IPS-20b (cell line): ENCODE measurements at regions not wholly inside any gene's neighbourhood (a gene's known extent, or its start where the extent isn't known, plus 50 kb on each side); places are given as distances from the start of the nearest gene placed in this dataset.

Experiments used
- H3K27ac ChIP-seq: one replicate; pipeline ENCODE4 v1.5.1; 2013; ENCODE audit warnings: low read length
- H3K27me3 ChIP-seq: 2 replicates; pipeline ENCODE4 v1.6.1; 2013; ENCODE audit warnings: mild to moderate bottlenecking, low read length, inconsistent platforms; ENCODE audit not compliant: insufficient read depth
- H3K36me3 ChIP-seq: 2 replicates; pipeline ENCODE4 v1.6.1; 2013; ENCODE audit warnings: low read depth, mild to moderate bottlenecking, inconsistent platforms, low read length, moderate library complexity; ENCODE audit not compliant: insufficient read depth
- H3K4me1 ChIP-seq: 2 replicates; pipeline ENCODE4 v1.6.1; 2013; ENCODE audit warnings: mild to moderate bottlenecking, control low read depth, inconsistent platforms, low read length, moderate library complexity; ENCODE audit not compliant: insufficient read depth
- H3K4me3 ChIP-seq: 2 replicates; pipeline ENCODE4 v1.5.1; 2013; ENCODE audit warnings: mild to moderate bottlenecking, low read length, inconsistent platforms
- H3K9ac ChIP-seq: 2 replicates; pipeline ENCODE4 v1.6.1; 2013; ENCODE audit warnings: low read depth, mild to moderate bottlenecking, inconsistent platforms, low read length, moderate library complexity
- H3K9me3 ChIP-seq: 2 replicates; pipeline ENCODE4 v1.6.1; 2013; ENCODE audit warnings: mild to moderate bottlenecking, low read depth, low read length, inconsistent platforms; ENCODE audit not compliant: insufficient read depth

DNA sequence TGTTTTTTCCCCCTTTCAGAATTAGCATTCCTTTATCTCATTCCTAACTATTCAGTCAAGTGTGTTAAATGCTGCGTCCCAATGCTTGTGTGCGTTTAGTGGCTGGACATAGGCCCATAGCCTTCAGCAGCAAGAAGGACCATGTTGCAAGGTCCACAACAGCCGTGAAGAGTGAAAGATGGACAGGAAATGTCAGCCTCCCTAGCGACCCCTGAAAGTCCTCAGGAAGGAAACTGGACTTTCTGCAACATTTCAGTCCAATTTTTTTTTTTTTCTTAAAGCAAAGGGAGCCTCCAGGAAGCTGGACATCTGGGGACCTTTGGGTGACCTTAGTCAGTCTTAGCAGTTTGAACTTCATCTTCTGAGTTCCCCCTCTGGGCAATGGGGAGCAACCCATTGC, 550.7 kb upstream of the MGMT start:
- H3K4me1 ChIP-seq, result no peaks in the 10 kb centered on the region
- no peaks in the 10 kb centered on the region for H3K9me3 ChIP-seq
- no peaks in the 10 kb centered on the region for H3K36me3 ChIP-seq
- H3K27me3 ChIP-seq, result no peaks in the 10 kb centered on the region
- H3K4me3 ChIP-seq, result no peak overlapping the region
- no peak overlapping the region for H3K9ac ChIP-seq
- H3K27ac ChIP-seq, result no peak overlapping the region

- H3K4me3 ChIP-seq, result no peak overlapping the region
- no peaks in the 10 kb centered on the region; the same call in 1 of the 2 replicates for H3K27me3 ChIP-seq
- no peaks in the 10 kb centered on the region; the same call in 1 of the 2 replicates for H3K4me1 ChIP-seq
- no peaks in the 10 kb centered on the region for H3K9me3 ChIP-seq
- H3K27ac ChIP-seq, result no peak overlapping the region
- H3K9ac ChIP-seq, result no peak overlapping the region
- no peaks in the 10 kb centered on the region for H3K36me3 ChIP-seq
Observed at GRCh38 chr10:128921389-128922022, 545.5 kb upstream of the MGMT start.

GRCh38 chr10:128922172-128922571, 544.9 kb upstream of the MGMT start:
- no peak overlapping the region for H3K27ac ChIP-seq
- no peaks in the 10 kb centered on the region; the same call in 1 of the 2 replicates for H3K27me3 ChIP-seq
- no peak overlapping the region for H3K4me3 ChIP-seq
- H3K9ac ChIP-seq, result no peak overlapping the region
- H3K4me1 ChIP-seq, result no peaks in the 10 kb centered on the region; the same call in 1 of the 2 replicates
- no peaks in the 10 kb centered on the region for H3K9me3 ChIP-seq
- H3K36me3 ChIP-seq, result no peaks in the 10 kb centered on the region

GRCh38 chr10:128922619-128923196, 544.3 kb upstream of the MGMT start:
- no peaks in the 10 kb centered on the region; the same call in 1 of the 2 replicates for H3K27me3 ChIP-seq
- no peaks in the 10 kb centered on the region; the same call in 1 of the 2 replicates for H3K4me1 ChIP-seq
- H3K27ac ChIP-seq, result no peak overlapping the region
- no peak overlapping the region for H3K4me3 ChIP-seq
- H3K36me3 ChIP-seq, result no peaks in the 10 kb centered on the region
- H3K9ac ChIP-seq, result no peak overlapping the region
- no peaks in the 10 kb centered on the region for H3K9me3 ChIP-seq

- Histone ChIP-seq H3K9ac (no peak overlapping the region), H3K27ac (no peak overlapping the region), H3K4me3 (no peak overlapping the region), H3K9me3 (no peaks in the 10 kb centered on the region), H3K36me3 (no peaks in the 10 kb centered on the region), H3K27me3 (no peaks in the 10 kb centered on the region; the same call in 1 of the 2 replicates), H3K4me1 (no peaks in the 10 kb centered on the region; the same call in 1 of the 2 replicates)
Observed at GRCh38 chr10:128924918-128925317, 542.1 kb upstream of the MGMT start.

DNA sequence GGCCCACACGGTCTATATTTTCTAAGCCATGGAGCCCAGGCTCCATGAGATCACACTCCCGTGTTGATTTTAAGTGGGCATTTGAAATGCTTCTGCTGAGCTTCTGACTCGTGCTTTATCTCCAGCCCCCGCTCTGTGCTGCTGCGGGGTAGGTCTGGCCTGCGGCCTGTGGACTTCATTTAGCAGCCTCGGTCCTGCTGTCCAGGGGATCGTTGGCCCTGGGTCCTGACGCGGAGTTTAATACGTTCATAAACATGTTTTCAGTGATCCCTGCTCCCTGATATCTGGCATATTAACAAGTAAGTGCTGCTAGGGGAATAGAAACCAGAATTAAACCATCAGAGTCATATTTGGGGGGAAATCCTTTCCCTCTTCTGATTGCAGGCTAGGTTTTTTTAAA, 540.3 kb upstream of the MGMT start:
- Histone ChIP-seq H3K27ac (no peak overlapping the region), H3K27me3 (no peaks in the 10 kb centered on the region; the same call in 1 of the 2 replicates), H3K4me1 (no peaks in the 10 kb centered on the region; the same call in 1 of the 2 replicates), H3K4me3 (no peak overlapping the region), H3K9me3 (no peaks in the 10 kb centered on the region), H3K9ac (no peak overlapping the region), H3K36me3 (no peaks in the 10 kb centered on the region)

DNA sequence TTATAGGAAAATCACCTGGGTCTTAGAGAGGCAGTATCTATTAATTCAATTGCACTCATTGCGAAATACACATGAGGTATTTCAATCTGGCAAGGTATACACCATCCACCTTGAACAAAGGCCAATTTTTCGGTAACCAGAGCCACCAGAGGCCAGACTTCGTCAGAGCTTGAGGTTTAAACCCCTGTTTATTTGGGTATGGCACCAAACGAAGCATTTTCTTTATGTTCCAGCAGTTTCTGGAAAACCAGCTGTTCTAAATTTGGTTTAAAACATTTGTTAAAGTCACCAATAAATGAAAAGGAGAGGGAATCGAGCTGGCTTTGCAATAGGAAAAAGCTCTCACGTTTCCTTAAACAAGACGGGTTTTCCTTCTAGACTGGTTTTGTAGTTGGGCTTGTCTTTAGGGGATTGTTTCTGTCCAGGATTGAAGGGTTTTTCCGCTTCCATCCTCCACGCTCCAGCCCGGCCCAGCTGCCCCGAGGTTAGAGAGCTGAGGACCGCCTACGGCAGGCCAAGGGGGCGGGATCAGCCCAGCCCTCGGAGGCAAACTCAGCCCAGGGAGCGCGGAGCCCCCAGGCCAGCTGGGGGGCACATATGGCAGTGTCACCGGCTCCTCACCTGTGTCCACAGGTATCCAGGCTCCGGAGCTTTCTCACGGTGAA, 539.4 kb upstream of the MGMT start:
- H3K4me3 ChIP-seq, result no peak overlapping the region
- no peaks in the 10 kb centered on the region for H3K36me3 ChIP-seq
- H3K9me3 ChIP-seq, result no peaks in the 10 kb centered on the region

DNA sequence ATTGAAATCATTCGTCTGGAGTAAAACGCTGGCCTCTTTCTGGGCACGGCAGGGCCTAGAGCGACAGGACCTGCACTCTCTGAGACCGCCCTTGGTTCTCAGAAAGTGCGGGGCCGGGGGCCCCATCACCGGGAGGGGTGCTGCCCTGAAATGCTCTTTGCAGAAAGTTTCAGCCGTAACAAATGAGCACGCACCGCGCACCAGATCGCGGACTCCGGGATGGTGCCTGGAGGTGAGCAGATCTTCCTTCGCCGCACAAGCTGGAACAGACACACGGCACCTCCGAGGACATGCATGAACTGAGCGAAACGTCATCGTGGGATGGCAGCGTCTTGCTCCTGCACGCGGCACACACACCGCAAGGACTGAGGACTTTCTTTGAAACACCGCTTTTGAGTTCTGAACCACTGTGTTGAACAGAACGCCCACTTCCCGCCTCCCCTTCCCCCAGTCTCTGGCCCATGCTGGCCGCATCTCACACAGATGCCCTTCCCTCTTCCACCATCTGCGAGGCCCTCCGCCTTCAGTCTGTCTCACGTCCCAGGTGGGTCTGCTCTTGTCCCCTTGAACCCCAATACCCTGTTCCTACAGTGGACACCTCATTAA, 538.7 kb upstream of the MGMT start:
- Histone ChIP-seq H3K4me1 (no peaks in the 10 kb centered on the region; the same call in 1 of the 2 replicates), H3K27ac (no peak overlapping the region), H3K9ac (no peak overlapping the region), H3K4me3 (no peak overlapping the region), H3K9me3 (no peaks in the 10 kb centered on the region), H3K36me3 (no peaks in the 10 kb centered on the region), H3K27me3 (no peaks in the 10 kb centered on the region; the same call in 1 of the 2 replicates)

More for the DNA sequence above, 539.4 kb upstream of the MGMT start:
- Histone ChIP-seq H3K27ac (no peak overlapping the region), H3K27me3 (no peaks in the 10 kb centered on the region; the same call in 1 of the 2 replicates), H3K4me1 (no peaks in the 10 kb centered on the region; the same call in 1 of the 2 replicates), H3K9ac (no peak overlapping the region)

GRCh38 chr10:128929131-128929530, 537.9 kb upstream of the MGMT start:
- H3K27ac ChIP-seq, result no peak overlapping the region
- H3K4me1 ChIP-seq, result no peaks in the 10 kb centered on the region
- no peak overlapping the region for H3K9ac ChIP-seq
- no peak overlapping the region for H3K4me3 ChIP-seq
- no peaks in the 10 kb centered on the region; the same call in 1 of the 2 replicates for H3K27me3 ChIP-seq
- H3K9me3 ChIP-seq, result no peaks in the 10 kb centered on the region
- H3K36me3 ChIP-seq, result no peaks in the 10 kb centered on the region

DNA sequence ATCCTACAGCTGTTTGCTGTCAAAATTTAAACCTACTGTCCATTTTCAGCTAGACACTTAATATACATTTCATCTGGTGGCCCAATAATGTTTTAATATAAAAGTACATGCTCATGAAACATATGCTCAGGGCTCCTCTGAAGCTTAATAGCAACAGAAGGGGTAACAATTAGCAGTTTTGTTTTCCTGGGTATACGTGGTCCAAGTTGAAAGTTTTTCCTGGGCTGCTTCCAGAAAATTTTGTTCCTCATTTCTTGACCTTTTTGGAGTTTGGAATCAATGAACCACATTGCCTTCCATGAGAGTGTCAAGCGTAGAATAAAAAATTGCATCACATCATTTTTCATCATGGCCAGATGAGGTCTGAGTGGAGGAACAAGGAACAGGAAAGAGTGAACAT, 537.3 kb upstream of the MGMT start:
- no peak overlapping the region for H3K4me3 ChIP-seq
- no peak overlapping the region for H3K27ac ChIP-seq
- H3K36me3 ChIP-seq, result no peaks in the 10 kb centered on the region
- H3K27me3 ChIP-seq, result no peaks in the 10 kb centered on the region; the same call in 1 of the 2 replicates
- no peak overlapping the region for H3K9ac ChIP-seq
- no peaks in the 10 kb centered on the region for H3K4me1 ChIP-seq
- no peaks in the 10 kb centered on the region for H3K9me3 ChIP-seq

GRCh38 chr10:128930515-128930914, 536.5 kb upstream of the MGMT start:
- H3K27ac ChIP-seq, result no peak overlapping the region
- H3K36me3 ChIP-seq, result no peaks in the 10 kb centered on the region
- no peaks in the 10 kb centered on the region for H3K9me3 ChIP-seq
- H3K9ac ChIP-seq, result no peak overlapping the region
- H3K4me3 ChIP-seq, result no peak overlapping the region
- no peaks in the 10 kb centered on the region for H3K4me1 ChIP-seq
- H3K27me3 ChIP-seq, result no peaks in the 10 kb centered on the region
